ENCODE measurements at regions not wholly inside any gene's neighbourhood (a gene's known extent, or its start where the extent isn't known, plus 50 kb on each side); places are given as distances from the start of the nearest gene placed in this dataset.
"Not testable (repeated sequence)": the region's sequence is repeated elsewhere in the genome, so short reads cannot be mapped to it uniquely, and the experiment has no call there.

GRCh38 chr7:83882551-83882950 is 233.6 kb upstream of the SEMA3E start:
- no peak for DNase-seq (ENCODE audit: low read depth in 4 of 4, low spot score in 2 of 4)

GRCh38 chr7:83879063-83879462 is 230.1 kb upstream of the SEMA3E start:
- DNase-seq (ENCODE audit: low read depth in 4 of 4, low spot score in 2 of 4) = no peak

GRCh38 chr7:83878614-83879013 is 229.7 kb upstream of the SEMA3E start:
- DNase-seq (ENCODE audit: low read depth in 4 of 4, low spot score in 2 of 4) = peak in 2 of 4 donors; percentile 11 to 21

- no peak for DNase-seq (ENCODE audit: low read depth in 4 of 4, low spot score in 2 of 4)
These were observed 227.7 kb upstream of the SEMA3E start for GRCh38 chr7:83876593-83876992.

DNA sequence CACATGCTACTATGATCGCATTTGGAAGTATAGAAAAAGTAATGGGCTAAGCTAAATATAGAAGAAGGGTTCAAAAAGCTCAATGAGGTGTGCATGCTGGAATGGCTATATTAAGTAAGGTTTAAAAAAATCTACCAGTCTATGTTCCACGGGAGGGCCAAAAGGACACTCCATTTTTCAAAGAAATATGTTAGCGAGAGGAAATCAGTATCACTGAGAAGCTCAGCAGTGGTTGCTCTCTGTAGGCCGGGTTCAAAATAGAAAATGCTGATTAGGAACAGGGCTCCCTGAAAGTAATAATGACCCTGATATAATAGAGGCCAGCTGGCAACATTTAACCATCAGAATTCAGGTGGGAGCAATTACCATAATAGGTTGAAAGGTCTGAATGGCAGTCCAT is 224.5 kb upstream of the SEMA3E start:
- DNase-seq (ENCODE audit: low read depth in 4 of 4, low spot score in 2 of 4) = no peak

DNA sequence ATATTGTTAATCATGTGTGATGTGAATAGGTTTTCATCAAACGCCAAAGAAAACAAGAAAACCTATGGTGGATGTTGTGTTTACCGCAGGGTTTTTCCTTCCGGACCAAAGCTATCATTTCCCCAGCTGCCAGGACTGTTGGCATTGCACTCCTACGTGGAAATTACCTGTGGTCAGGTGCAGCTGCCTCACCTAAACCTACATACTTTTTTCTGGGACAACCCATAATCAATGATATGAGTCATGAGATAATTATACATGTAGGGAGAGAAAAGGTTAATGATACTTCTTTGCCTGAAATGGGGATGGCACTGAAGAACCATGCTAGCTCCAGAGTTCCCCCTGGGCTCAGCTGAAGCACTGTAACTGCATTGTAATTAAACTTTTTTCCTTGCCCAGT is 223.6 kb upstream of the SEMA3E start:
- DNase-seq (ENCODE audit: low read depth in 4 of 4, low spot score in 2 of 4) = no peak

DNA sequence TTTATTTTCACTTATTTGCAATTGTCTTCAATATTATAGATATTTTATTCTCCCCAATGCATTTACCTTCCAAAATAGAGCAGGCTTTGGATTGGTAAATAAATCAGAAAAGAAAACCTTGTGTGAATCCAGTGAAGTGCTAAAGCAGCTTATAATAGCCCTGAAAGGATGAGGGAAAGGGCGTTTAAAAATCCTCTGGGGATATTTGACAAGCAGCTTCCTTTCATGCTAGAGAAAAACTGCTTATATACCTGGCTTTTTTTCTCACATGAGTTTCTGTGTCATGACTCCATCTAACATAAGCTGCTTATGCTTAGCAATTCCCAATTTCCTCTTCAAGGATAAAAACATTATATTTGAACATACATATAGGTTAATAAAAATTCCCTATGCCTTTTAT is 221.6 kb upstream of the SEMA3E start:
- no peak for DNase-seq (ENCODE audit: low read depth in 4 of 4, low spot score in 2 of 4)

DNA sequence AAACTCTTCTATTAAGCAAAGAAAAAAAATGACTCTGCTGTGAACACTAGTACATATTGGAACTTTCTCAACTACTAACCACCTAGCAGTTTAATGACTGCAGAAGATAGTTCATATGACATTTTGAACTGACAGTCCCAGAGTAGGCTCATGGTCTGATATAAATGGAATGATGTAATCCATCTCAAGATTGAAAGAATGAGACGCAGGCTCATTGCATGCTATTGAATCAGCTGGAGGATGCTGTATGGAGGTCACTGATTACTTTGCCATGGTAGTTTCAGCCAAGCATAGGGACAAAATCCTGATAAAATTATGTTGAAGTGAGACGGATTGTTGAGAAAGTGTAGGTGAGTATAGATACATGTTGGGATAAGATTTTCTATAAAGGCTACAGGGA is 217.6 kb upstream of the SEMA3E start:
- no peak for DNase-seq (ENCODE audit: low read depth in 4 of 4, low spot score in 2 of 4)

- DNase-seq (ENCODE audit: low read depth in 4 of 4, low spot score in 2 of 4) = no peak
These were observed 215.6 kb upstream of the SEMA3E start for GRCh38 chr7:83864551-83864950.

DNA sequence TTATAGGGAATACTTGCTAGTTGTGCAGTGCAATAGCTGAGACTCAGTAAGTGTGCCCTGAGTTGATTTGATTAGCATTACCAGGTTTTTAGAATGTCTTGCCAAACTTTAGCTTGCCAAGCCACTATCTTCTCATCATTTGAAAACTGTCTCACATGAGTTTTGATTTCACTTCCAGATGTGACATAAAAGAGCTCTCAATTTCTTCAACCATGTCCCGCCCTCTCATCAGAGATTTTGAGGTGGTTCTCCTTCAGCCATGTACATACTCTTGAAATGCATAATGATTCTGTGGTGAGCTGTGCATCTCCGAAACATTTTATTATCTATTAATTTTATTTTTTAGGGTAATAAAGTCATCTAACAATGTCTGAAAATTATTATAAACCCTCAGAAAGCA is 215.0 kb upstream of the SEMA3E start:
- DNase-seq (ENCODE audit: low read depth in 4 of 4, low spot score in 2 of 4) = no peak

GRCh38 chr7:83861876-83862275 is 212.9 kb upstream of the SEMA3E start:
- DNase-seq (ENCODE audit: low read depth in 4 of 4, low spot score in 2 of 4) = no peak

- DNase-seq (ENCODE audit: low read depth in 4 of 4, low spot score in 2 of 4) = no peak
These were observed 210.9 kb upstream of the SEMA3E start for GRCh38 chr7:83859827-83860226.

- DNase-seq (ENCODE audit: low read depth in 4 of 4, low spot score in 2 of 4) = no peak
These were observed 208.8 kb upstream of the SEMA3E start for GRCh38 chr7:83857691-83858090.

GRCh38 chr7:83856094-83856493 is 207.2 kb upstream of the SEMA3E start:
- DNase-seq (ENCODE audit: low read depth in 4 of 4, low spot score in 2 of 4) = no peak

GRCh38 chr7:83852136-83852535 is 203.2 kb upstream of the SEMA3E start:
- no peak for DNase-seq (ENCODE audit: low read depth in 4 of 4, low spot score in 2 of 4)

- DNase-seq (ENCODE audit: low read depth in 4 of 4, low spot score in 2 of 4) = no peak
These were observed 202.6 kb upstream of the SEMA3E start for GRCh38 chr7:83851551-83851950.

DNA sequence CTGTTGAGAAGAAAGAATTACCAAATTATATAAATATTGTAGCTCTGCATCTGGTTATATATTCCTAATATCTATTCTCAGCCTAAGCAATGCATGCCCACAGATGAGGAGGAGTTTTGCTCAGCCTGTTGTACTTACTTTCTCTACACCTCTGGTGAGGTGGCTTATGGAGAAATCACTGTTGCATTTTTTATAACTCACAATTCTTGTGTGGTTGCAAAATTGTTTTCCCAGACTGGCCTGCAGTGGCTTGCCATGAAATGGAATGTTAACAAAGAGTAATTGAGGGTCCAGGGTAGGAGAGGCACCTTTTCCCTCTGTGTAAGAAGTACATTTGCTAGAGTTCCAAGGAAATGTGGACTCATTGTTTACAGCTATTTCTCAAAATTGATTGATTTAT is 202.0 kb upstream of the SEMA3E start:
- DNase-seq (ENCODE audit: low read depth in 4 of 4, low spot score in 2 of 4) = no peak

DNA sequence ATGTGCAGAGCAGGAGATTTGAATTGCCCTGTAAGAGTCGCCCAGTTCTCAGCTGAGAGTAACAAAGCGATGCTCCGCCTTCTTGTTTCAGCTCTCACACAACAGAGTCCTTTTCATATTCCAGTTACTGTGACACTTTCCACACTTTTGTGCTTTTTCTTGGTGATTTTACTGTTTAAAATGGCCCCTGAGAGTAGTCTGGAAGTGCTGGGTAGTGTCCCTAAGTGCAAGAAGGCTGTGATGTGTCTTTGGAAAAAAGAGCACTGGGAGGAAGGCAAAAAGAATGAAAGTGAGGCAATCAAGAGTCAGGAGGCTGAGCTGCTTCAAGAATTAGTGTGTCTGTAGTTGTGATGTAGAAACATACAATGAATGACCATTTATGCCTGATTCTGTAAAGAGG is 201.2 kb upstream of the SEMA3E start:
- no peak for DNase-seq (ENCODE audit: low read depth in 4 of 4, low spot score in 2 of 4)

DNA sequence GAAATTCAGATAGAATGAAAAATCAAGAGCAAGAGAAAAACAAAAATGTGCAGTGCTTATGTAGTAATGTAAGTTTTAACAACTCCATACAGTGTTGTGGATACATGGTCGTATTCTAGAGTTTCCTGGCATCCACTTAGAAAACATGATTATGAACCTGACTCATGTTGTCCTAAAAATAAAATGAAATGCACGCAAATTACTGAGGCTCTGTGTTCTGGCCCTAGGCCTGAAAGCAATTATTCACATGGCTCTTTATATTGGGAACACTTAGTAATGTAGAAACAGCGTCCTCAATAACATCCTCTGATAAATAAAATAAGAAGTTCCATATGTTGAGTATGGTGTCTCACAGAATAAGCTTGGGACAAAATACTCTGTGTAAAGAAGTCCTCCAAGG is 200.2 kb upstream of the SEMA3E start:
- DNase-seq (ENCODE audit: low read depth in 4 of 4, low spot score in 2 of 4) = no peak

GRCh38 chr7:83842894-83843293 is 194.0 kb upstream of the SEMA3E start:
- DNase-seq (ENCODE audit: low read depth in 4 of 4, low spot score in 2 of 4) = no peak

GRCh38 chr7:83837683-83838082 is 188.7 kb upstream of the SEMA3E start:
- no peak for DNase-seq (ENCODE audit: low read depth in 4 of 4, low spot score in 2 of 4)

DNA sequence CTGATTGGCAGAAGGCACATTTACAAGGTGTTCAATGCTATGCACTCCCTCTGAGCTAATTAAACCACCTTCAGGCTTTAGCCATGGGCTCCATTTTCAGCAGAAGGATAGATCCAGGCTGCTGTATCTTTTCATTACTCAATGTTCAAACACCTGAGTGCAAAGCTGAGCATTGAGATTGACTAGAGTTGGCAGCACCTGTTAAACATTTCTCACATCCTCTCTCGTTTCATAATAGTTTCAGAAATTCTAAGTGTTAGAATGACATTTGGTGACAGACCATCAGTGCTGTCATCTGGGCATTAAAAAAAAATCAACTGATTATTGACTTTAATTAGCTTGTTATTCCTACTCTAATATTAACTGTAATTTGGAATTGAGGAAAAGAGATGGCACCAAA is 187.1 kb upstream of the SEMA3E start:
- DNase-seq (ENCODE audit: low read depth in 4 of 4, low spot score in 2 of 4) = no peak

- no peak for DNase-seq (ENCODE audit: low read depth in 4 of 4, low spot score in 2 of 4)
These were observed 186.5 kb upstream of the SEMA3E start for GRCh38 chr7:83835424-83835823.

GRCh38 chr7:83833721-83834120 is 184.8 kb upstream of the SEMA3E start:
- DNase-seq (ENCODE audit: low read depth in 4 of 4, low spot score in 2 of 4) = not testable (repeated sequence)

Data from left renal cortex interstitium (tissue), 4 donors.